ENCODE measurements at regions not wholly inside any gene's neighbourhood (a gene's known extent, or its start where the extent isn't known, plus 50 kb on each side); places are given as distances from the start of the nearest gene placed in this dataset.
"Not testable (repeated sequence)": the region's sequence is repeated elsewhere in the genome, so short reads cannot be mapped to it uniquely, and the experiment has no call there.

DNA sequence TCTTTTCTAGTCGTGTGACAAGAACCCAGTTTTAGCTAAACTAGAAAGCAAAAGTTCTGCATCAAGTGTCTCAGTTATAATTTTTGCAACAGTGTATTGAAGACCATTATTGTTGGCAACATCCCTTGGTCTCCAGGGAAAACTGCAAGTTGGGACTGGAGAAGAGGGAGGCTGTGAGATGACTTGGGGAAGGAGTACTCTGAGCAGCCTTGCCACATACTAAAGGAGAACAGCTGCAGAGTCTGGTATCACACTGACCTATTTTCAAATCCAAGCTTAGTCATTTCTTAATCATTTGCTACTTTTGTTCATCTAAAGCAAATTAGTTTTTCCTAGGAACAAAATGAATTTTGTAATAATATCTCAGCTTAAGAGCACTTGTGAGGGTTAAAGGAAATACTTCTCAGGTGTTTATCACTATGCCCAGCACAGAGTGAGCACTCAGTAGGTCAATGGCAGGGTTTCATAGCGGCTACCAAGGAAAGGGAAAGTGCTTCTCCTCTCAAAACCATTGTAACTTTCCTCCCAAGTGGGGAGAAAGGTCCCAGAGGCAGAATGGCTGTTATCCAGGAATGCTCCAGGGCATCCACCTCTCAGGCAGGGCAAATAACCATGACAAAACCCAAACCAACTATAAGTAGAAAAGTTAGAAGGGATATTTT is 247.1 kb downstream of the C11orf87 start:
- no peaks in the 10 kb centered on the region for H3K4me1 ChIP-seq (ENCODE audit: low read depth)
- TF ChIP-seq, protein P1, sequence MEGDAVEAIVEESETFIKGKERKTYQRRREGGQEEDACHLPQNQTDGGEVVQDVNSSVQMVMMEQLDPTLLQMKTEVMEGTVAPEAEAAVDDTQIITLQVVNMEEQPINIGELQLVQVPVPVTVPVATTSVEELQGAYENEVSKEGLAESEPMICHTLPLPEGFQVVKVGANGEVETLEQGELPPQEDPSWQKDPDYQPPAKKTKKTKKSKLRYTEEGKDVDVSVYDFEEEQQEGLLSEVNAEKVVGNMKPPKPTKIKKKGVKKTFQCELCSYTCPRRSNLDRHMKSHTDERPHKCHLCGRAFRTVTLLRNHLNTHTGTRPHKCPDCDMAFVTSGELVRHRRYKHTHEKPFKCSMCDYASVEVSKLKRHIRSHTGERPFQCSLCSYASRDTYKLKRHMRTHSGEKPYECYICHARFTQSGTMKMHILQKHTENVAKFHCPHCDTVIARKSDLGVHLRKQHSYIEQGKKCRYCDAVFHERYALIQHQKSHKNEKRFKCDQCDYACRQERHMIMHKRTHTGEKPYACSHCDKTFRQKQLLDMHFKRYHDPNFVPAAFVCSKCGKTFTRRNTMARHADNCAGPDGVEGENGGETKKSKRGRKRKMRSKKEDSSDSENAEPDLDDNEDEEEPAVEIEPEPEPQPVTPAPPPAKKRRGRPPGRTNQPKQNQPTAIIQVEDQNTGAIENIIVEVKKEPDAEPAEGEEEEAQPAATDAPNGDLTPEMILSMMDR (IDR thresholded peaks at IDR 0.05; ENCODE audit: low read depth, low read length), result no peak
- H3K4me3 ChIP-seq, result no peak overlapping the region
- DNase-seq (ENCODE audit: low read depth in 1 of 2, low spot score in 1 of 2), result peak in 1 of 2 donors; percentile 6
- no peak overlapping the region for H3K27ac ChIP-seq
- no peaks in the 10 kb centered on the region for H3K36me3 ChIP-seq
- H3K9me3 ChIP-seq (ENCODE audit: low read depth), result no peaks in the 10 kb centered on the region
- no peaks in the 10 kb centered on the region for H3K27me3 ChIP-seq

DNA sequence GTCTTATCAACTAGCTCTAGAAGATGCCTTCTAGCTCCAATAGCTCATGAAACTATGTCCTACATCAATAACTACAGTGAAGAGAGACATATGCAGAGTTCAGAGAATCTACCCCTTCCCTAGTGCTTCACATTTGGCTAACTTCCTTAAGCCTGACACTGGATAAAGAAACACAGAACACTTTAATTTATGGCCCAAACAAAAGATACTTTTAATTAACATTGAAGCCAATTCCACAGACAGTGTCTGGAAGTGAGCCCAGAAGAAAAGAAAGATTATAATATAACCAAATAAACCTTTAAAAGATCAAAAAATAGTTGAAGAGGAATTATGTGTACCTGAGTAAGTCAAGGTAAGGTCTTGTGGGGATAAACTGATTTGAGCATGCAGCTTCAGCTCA is 255.2 kb downstream of the C11orf87 start:
- Histone ChIP-seq H3K27me3 (no peaks in the 10 kb centered on the region), H3K27ac (no peak overlapping the region), H3K4me1 (ENCODE audit: low read depth) (no peaks in the 10 kb centered on the region), H3K4me3 (no peak overlapping the region), H3K36me3 (no peaks in the 10 kb centered on the region), H3K9me3 (ENCODE audit: low read depth) (no peaks in the 10 kb centered on the region)
- TF ChIP-seq, protein P1 (IDR thresholded peaks at IDR 0.05; ENCODE audit: low read depth, low read length), result no peak
- no peak for DNase-seq (ENCODE audit: low read depth in 1 of 2, low spot score in 1 of 2)

DNA sequence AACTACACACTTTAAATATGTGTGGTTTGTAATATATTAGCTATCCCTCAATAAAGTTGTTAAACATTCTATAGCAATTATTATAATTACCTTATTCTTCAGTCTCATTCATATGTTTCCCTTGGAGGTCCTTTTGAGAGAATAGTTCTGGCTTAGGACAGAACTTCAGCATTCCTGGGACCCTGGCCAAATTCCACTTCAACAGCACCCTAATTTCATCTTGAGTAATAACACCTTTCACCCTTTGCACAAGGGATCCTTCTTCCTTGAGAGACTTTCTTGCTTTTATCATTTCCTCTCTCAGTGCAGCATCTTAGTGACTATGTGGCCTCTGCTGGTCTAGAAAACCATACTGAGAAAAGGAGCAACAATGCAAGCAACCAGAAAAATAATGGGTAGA is 255.9 kb downstream of the C11orf87 start:
- H3K4me3 ChIP-seq, result no peak overlapping the region

DNA sequence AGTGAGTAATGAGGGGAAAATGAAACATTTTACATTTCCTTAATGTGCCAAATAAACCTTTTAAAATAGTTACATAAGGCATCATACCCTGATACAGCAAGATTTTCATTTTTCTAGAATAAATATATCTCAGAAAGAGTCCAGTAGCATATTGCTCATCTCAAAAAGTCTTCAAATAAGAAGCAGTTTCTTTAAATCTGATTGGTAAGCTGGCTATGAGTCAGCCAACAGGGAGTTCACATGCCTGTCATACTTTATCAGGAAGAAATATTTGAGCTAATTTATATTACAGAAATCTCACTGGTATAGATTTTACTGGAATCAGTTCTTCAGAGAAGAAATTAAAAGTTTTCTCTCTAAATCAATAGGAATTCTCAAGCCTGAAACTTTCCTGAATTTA is 258.1 kb downstream of the C11orf87 start:
- peak in 1 of 2 donors; percentile 25 for DNase-seq (ENCODE audit: low read depth in 1 of 2, low spot score in 1 of 2)
- no peaks in the 10 kb centered on the region for H3K4me1 ChIP-seq (ENCODE audit: low read depth)
- no peak overlapping the region for H3K4me3 ChIP-seq
- no peaks in the 10 kb centered on the region for H3K36me3 ChIP-seq
- no peaks in the 10 kb centered on the region for H3K9me3 ChIP-seq (ENCODE audit: low read depth)
- no peaks in the 10 kb centered on the region for H3K27me3 ChIP-seq
- no peak overlapping the region for H3K27ac ChIP-seq
- TF ChIP-seq, protein P1 (IDR thresholded peaks at IDR 0.05; ENCODE audit: low read depth, low read length), result no peak

More for the DNA sequence above, 255.9 kb downstream of the C11orf87 start:
- TF ChIP-seq, protein P1 (IDR thresholded peaks at IDR 0.05; ENCODE audit: low read depth, low read length), result no peak
- peak in 1 of 2 donors; percentile 11 for DNase-seq (ENCODE audit: low read depth in 1 of 2, low spot score in 1 of 2)
- no peaks in the 10 kb centered on the region for H3K4me1 ChIP-seq (ENCODE audit: low read depth)
- no peaks in the 10 kb centered on the region for H3K36me3 ChIP-seq
- H3K27ac ChIP-seq, result no peak overlapping the region
- no peaks in the 10 kb centered on the region for H3K9me3 ChIP-seq (ENCODE audit: low read depth)
- no peaks in the 10 kb centered on the region for H3K27me3 ChIP-seq

DNA sequence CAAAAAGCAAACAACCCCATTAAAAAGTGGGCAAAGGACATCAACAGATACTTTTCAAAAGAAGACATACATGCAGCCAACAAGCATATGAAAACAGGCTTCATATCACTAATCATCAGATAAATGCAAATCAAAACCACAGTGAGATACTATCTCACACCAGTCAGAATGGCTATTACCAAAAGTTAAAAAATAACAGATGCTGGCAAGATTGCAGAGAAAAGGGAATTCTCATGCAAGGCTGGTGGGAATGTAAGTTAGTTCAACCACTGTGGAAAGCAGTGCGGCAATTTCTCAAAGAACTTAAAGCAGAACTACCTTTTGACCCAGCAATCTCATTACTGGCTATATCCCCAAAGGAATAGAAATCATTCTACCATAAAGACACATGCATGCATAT is 260.8 kb downstream of the C11orf87 start:
- H3K4me3 ChIP-seq; H3K4me1 ChIP-seq (ENCODE audit: low read depth); DNase-seq (ENCODE audit: low read depth in 1 of 2, low spot score in 1 of 2); H3K27ac ChIP-seq; H3K27me3 ChIP-seq; H3K36me3 ChIP-seq; H3K9me3 ChIP-seq (ENCODE audit: low read depth): not testable (repeated sequence)

DNA sequence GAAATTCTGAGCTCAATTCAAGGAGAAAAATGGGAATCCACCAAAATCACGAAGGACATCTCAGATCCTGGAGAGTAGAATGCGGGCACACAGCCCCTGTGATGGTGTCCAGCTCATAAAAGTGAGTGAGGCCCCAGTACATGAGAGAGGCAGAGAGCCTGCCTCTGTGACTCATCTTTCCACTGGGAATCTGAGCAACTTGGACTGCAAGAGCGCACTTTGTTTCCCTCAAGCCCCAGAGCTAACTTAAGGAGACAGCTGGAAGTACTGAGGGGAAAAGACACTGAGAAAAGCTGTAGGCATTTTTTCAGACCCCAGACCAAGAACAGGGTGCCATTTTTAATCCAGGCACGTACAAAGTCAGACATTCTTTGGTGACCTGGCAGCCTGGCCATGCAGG is 273.7 kb downstream of the C11orf87 start:
- TF ChIP-seq, protein P1 (IDR thresholded peaks at IDR 0.05; ENCODE audit: low read depth, low read length), result no peak
- Histone ChIP-seq H3K27ac (no peak overlapping the region), H3K27me3 (no peaks in the 10 kb centered on the region), H3K4me3 (no peak overlapping the region), H3K4me1 (ENCODE audit: low read depth) (no peaks in the 10 kb centered on the region), H3K36me3 (no peaks in the 10 kb centered on the region), H3K9me3 (ENCODE audit: low read depth) (no peaks in the 10 kb centered on the region)
- peak in 1 of 2 donors; percentile 20 for DNase-seq (ENCODE audit: low read depth in 1 of 2, low spot score in 1 of 2)
